NCI-H524 (cell line): ENCODE measurements at regions not wholly inside any gene's neighbourhood (a gene's known extent, or its start where the extent isn't known, plus 50 kb on each side); places are given as distances from the start of the nearest gene placed in this dataset.

Source experiments
- DNase-seq, 2 experiments: peaks; one replicate each; lab custom pipeline; 2025; lab: John Stamatoyannopoulos, UW

DNA sequence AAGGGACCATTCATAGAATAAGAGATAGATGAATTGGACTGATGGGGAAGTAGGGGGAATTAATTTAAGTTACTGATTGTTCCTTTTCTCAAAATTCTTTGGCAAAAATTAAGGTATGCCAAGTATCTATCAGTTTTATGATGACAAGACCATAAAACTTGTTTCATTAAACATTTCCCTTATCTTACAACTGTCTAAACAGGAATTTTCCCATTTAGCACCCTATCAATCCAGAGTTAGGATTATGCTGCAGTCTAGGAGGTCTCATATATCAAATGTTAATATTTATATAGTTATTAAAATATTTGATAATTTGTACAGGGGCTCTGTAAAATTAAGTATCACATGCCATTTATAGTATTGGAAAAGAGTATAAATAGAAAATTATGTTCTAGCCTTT is 51.5 kb upstream of the ARID1B start:
- DNase-seq = no peak

DNA sequence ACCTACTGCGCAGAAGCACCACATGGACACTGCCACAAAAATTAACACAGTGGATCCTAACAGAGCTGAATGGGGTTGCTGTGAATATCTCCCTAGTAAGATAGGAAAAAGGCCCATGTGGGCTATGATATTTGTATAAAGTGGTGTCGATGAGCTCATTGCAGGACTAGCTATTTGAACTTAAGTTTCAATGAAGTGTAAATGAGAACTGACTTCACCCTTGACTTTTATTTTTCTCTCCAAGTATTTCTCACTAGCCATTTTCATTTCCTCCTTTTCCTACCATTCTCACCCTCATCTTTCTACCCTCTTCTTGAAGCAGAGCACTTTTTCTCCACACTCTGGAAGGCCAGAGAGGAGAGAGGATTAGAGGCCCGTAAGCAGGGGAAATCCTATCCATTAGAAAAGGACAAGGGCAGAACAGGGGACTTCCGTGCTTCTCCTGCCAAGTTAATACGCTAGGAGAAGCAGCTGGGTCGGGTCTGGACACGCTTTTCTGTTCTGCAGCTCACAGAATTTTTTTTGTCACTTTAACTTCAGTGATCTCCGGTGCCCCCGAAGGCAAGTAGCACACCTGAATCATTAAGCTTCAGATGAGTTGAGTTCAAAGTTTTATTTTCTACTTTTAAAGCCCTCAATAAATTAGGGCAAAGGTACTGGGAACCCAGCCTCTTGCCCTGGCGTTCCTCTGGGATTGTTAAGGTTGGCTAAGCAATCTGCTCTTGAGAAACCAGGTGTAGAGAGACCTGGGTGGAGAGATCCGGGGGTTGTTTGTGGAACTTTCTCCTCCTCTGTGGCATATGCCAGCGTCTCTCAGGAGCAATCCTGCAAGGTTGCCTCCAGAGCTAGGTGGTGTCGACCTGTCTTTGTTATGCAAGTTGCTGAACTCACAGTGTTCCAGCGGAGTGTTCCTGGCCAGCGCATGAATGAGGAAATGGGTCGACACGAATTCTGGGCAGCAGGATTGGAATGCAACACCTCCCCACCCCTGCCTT is 56.2 kb upstream of the ARID1B start:
- peak in 1 of 2 experiments; percentile 47 for DNase-seq

DNA sequence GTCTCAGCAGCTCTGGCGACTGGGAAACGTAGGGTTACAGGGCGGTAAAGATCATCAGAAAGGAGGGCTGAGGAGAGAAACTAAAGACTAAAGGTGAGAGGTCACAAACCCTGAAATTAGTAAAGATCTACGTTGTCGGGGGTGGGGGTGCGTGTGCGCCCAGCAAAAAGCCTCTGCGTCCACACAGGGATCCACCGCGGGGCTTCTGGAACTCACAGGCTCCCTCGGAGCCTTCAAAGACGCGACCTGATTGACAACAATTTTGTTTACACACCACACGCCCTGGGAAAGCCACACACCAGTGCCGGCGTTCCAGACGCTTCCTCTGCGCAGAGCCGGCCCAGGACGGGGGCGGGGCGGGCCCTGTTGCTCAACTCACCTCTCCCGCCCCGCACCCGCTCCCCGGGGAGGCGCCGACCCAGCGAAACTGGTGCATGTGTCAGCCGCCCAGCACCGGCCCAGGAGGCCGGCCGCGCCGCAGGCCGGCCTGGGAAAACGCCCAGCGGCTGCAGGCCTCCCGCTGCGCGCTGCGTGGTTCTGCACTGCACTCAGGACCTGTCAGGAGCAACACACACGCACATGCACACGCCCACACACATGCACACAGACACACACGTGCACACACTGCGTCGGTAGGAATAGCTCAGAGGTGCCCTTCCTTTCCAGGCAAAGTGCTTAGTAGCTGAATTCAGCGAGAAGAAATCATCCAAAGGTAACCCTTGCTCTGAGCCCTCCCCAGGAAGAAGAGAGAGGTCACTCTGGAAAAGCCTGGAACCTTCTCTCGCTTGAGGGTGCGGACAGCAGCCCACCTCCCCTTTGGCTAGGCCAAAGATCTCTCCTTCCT is 57.2 kb upstream of the ARID1B start:
- no peak for DNase-seq

DNA sequence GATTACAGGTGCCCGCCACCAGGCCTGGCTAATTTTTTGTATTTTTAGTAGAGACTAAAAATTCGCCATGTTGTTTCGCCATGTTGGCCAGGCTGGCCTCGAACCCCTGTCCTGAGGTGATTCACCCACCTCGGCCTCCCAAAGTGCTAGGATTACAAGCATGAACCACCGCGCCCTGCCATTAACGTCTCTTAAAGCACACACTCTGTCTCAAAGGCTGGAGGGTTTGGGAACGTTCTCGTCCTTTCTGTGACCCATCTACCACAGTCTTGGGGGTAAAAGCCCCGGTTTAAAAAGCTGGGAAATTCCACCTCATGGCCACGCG is 57.8 kb upstream of the ARID1B start:
- no peak for DNase-seq

DNA sequence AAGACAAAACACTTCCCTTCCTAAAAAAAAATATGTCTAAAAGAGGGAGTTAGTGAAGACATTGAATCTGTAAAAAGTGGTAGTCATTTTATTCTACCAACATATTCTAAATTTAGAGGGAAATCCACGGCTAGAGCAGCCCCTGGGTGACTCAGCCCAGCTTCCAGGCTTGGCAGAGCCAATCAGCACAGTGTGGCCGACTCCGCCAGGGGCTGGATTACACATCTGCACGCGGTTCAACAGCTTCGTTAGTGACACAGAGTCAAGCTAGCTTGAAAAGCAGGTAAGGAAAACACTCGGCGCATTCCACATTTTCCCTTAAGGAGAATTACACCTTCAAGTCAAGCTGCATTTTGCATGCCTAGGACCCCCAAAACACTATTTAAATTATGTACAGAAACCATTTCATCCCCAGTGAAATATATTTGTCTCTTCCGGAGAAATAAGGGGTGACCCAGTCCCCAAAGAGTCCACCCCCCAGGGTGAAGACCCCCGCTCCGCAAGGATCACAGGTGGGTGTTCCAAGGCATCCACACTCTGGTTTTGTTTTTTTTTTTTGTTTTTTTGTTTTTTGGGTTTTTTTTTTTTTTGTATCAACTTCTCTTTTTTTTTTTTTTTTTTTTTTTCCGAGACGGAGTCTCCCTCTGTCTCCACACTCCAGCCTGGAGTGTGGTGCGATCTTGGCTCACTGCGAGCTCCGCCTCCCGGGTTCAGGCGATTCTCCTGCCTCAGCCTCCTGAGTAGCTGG is 58.4 kb upstream of the ARID1B start:
- DNase-seq = peak in 1 of 2 experiments; percentile 11

DNA sequence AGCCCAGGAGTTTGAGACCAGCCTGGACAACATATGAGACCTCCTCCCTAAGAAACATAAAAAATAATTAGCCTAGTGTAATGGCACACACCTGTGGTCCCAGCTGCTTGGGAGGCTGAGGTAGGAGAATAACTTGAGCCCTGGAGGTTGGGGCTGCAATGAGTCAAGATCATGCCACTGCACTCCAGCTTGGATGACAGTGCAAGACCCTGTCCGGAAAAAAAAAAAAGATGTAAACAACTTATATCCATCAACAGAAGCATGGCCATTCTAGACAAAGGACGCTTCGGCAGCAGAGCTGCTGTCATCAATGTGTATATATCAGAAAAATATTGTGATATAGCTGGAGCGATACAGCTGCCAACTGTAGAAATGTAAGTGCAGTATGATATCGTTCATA is 59.6 kb upstream of the ARID1B start:
- no peak for DNase-seq

DNA sequence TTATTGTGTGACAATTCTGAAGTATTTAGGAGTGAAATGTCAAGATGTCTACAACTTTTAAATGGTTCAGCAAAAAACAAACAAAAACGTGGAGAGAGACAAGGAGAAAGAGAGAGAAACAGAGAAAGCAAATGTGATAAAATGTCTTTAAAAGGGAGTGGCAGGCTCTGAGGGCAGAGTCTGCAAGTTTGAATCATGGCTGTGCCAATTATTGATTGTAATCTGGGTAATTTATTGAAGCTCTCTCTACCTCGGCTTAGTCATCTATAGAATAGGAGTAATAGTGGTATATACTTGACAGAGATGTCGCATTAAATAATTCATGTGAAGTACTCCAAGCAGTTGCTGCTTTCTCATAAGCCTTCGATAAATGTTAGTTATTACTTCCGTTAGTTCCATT is 61.3 kb upstream of the ARID1B start:
- DNase-seq = no peak

DNA sequence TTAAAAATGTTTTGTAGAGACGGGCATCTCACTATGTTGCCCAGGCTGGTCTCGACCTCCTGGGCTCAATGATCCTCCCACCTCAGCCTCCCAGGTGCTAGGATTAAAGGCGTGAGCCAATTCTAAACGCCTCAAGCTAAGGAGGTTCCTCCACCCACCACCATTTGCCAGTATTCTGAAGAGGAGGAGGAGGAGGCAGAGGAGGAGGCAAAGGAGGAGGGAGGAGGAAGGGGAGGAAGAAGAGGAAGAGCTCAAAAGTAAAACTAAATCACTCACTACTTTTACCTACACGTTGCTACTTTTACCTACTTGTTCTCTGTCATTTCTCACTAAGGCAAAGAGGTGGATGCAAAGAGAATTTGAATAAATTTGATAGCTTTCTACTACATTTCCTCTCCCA is 63.6 kb upstream of the ARID1B start:
- no peak for DNase-seq

DNA sequence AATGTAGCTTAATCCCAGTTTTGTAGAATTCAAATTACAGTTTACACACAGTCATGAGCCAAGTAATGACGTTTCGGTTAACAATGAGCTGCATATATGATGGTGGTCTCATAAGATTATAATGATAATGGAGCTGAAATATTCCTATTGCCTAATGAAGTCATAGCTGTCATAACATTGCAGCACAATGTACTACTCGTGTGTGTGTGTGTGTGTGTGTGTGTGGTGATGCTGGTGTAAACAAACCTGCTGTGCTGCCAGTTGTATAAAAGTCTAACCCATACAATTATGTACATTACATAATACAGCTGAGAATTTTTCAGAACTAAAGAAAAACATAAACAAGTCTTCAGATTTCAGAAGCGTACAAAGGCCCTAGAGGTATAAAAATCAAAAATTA is 66.7 kb upstream of the ARID1B start:
- DNase-seq = no peak

DNA sequence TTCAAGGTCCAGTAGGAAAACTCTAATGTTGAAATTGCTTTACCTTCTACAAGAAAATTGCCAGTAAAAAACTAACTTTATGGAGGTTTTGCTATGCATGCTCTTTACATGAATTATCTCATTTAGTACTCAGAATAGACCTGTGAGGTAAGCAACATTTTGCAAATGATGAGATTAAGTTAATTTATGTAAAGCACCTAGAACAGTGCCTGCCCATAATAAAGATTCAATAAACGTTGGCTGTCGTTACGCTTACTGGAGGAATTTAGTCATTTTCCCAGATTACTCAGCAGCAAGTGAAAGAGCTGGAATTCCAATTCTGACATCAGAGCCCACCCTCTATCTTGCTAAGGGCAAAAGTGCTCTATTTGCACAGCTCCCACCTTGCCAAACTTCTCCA is 69.4 kb upstream of the ARID1B start:
- no peak for DNase-seq

DNA sequence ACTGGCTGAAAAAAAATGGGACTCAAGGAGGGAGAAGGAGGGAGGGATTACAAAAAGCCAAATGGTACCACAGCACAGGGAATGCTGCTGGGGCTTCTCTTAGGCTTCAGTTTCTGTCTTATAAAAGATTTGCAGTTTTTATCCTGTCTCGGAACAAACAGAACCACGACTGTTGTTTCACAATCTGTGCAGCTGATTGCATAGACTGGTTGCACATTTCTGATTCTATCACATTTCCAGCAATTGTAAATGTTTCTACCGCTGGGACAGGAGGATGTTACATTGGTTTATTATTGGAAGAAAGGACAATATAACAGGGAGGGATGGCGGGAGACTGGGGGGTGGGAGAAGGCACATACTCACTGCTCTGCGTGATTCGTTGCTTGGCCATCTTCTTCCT is 73.5 kb upstream of the ARID1B start:
- DNase-seq = no peak

DNA sequence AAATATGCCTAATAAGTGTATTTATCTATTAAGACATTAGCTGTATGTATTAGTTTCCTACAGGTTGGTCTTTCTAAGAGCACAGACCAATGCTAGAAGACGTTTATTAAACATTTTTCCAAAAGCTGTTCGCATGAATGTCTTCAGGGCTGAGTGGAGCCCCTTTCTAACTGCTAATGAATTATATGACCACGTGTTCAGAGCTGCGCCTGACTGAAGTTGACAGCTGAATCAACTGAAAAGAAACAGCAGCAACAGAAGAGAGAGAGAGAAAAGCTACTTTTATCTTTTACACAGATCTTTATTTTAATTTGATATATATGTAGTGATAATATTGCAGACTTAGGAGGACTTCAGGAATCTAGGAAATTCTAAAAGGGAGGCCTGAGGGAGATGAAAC is 75.2 kb upstream of the ARID1B start:
- DNase-seq = no peak

DNA sequence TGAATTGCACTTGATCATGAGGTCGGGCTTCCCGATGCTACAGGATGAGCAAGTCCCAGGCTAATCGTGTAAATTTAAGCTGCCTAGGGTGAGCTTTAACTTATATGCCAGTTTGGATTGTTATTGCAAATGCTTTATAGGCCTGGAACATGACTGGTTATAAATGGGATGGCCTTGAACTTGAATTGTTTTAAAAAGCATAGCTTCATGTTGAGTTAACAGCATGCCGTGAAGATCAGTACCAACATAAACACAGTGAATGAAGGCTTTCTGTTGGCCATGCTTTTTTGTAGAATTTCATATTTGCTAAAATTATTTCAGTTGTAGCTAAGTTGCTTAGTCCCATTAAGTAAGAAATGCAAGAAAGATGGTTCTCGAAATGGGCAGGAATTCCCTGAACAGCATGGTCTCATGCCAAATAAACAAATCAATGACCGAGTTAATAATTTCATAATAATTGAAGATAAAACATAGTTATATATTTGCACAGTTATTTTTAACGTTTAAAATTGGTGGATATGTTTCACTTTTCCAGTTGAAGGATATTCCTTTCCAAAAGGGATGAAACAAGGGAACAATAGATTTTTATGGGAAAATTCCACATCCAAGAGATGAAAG is 76.6 kb upstream of the ARID1B start:
- no peak for DNase-seq

DNA sequence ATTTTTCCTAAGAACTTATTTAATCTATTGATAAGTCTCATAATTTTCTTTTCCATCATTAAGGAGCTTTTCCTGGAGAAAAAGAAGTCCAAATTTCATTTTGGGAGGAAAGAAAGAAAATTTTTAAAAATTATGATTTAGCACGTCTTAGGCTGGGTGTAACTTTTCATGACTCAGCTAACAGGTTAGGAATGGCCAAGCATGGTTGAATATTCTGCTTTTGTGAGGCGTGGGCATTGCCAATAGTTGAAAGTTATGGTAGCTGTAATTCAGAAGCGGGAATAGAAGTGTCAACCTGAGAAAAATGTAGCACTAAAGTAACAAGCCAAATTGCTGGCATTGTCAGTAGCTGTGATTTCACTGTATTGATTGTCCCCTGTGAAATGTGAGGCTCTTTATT is 77.2 kb upstream of the ARID1B start:
- DNase-seq = no peak

DNA sequence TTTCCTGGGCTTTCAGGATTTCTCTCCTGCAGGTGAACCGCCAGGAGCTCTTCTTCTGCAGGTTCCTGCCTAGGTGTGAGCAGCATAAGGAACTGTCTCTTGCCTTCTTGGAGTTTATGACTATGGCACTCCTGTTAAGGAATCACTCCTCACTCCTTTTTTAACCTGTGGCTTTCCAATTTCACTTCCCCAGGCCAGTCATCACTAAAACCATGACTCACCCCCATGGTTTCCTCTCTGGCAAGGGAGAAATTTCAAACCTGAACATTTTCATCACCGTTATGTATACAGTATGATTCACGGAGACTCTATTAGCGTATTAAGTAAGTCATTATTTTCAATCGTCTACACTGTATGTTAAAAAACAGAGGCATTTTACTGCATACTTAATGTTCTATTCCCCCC is 78.2 kb upstream of the ARID1B start:
- DNase-seq = no peak

DNA sequence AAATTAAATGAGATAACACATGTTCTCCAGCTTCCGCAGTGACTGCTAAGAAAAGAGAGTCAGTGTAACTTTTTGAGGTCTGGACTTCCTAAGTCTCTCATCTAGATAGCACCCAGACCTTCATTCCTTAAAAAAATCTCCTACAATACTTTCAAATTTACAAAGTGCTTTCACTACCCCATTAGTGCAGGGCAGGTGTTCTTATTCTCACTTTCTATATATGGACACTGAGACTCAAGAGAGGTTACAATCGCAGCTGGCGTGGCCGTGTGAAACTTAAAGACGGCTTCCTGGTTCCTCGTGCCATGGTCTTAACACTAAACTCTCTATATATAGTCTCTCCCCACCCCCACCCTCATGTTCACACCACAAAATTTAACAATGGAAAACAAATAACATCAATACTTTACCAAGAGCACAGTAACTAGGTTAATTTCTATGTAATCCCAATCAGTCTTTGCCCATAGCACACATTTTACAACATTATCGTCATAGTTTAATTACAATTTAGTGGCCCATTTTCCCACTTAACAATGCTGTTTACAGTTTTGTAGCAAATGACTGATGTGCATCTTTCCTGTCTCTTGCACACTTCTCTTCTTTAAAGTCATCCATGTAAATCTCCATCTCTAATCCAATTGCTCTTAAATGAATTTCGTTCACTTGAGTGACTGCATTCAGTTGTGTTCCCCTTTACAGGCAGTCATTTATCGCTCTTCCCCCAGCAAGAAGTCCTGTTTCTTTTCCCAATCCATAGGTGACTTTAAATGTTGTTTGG is 78.8 kb upstream of the ARID1B start:
- DNase-seq = no peak

DNA sequence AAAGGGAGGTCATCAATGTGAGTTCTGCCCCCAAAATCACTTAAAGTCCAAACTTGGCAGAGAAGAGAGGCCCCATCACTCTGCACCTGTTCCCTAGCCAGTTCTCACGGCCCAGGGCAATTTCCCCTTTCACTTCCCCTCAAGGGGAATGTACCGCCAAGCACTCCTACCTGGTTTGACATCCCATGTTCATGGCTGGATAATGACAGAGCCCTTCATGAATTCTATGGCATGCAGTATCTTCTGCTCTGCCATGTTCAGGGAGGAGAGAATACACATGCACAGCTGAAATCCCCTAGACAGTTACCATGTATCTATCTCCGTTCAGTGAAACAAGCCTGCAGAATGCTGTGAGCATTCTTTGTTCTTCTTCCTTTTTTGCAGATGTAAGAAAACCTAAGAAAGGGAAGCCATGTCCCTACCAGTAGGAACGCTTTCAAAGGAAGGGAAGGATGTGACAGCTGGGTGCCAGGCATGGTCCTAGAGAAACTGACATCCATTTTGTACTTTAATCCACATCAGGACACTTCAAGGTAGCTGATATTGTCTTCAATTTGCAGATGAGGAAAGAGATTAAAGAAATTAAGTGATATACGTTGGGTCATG is 79.8 kb upstream of the ARID1B start:
- DNase-seq = no peak

DNA sequence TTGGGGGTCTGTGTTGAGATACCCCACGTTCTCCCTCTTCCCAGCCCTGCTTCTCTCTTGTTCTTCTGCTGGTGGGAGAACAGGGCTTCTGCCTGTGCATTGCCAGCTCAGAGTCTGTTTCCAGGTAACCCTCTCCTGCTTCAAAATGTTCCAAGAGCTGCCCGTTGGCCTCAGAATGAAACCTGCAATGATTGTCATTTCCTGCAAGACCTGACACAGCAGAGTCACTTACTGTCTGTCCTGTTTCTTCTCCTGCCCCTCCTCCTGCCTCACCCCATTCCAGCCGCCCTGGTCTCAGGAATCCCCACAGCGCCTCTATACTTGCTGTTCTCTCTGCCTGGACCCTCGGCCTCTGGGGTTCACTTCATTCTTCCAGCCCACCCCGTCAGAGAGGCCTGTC is 81.4 kb upstream of the ARID1B start:
- no peak for DNase-seq

DNA sequence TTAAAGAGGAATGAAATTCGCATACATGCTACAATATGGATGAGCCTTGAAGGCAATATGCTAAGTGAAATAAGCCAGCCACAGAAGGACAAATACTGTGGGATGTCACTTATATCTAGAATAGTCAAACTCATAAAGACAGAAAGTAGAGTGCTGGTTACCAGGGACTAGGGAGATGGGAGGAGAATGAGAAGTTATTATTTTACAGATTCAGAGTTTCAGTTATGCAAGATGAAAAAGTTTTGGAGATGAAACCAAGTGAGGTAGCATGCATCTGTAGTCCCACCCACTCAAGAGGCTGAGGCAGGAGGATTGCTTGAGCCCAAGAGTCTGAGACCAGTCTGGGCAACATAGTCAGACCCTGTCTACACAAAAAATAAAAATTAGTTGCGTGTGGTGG is 82.5 kb upstream of the ARID1B start:
- no peak for DNase-seq

DNA sequence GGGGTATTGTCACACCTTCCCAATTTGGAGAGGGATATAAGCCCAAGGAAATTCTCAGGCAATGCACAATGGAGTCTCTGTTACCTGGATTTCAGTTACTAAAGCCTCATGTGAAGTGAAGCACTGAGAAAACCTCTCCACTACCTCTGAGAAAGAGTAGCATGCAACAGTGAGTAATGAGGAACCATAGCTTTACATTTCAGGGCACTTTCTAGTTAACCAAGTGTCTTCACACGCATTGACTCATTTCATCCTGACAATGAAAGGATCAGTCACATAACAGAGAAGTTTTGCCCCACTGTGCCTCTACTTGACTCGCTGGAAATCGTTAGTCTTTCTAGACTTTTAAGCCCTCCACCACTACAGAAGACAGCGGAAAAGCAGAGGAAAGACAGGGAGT is 86.2 kb upstream of the ARID1B start:
- DNase-seq = no peak

DNA sequence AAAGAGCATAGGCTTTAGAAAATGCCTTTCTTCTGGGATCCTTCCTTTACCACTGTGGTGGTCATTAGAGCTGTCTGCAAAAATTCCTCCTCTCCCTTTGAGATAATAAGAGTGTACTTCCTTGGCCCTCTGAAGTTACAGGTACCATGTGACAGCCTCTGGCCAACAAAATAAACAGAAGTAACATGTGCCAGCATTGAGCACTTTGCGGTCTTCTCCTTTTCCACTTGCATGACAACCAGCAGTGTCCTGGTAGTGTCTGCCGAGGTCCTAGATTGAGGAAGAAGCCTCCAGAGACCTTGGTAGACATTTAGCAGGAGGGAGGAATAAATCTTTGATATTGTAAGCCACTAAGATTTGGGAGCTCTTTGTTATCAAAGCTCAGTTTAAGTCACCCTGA is 87.5 kb upstream of the ARID1B start:
- no peak for DNase-seq
